MV-4-11 (cell line): ENCODE measurements at regions not wholly inside any gene's neighbourhood (a gene's known extent, or its start where the extent isn't known, plus 50 kb on each side); places are given as distances from the start of the nearest gene placed in this dataset.
A peak's percentile ranks its signal among the peaks of the same experiment; 100 is the strongest.

ENCODE experiments used
- DNase-seq: peaks from one replicate; lab custom pipeline; 2025; lab: John Stamatoyannopoulos, UW

GRCh38 chr18:41621177-41621576 lies 333.9 kb upstream of the PIK3C3 start:
- no peak for DNase-seq

- no peak for DNase-seq
These were observed 336.9 kb upstream of the PIK3C3 start for GRCh38 chr18:41618147-41618546.

GRCh38 chr18:41617647-41618046 lies 337.4 kb upstream of the PIK3C3 start:
- no peak for DNase-seq

- no peak for DNase-seq
These were observed 341.9 kb upstream of the PIK3C3 start for GRCh38 chr18:41613003-41613609.

- no peak for DNase-seq
These were observed 350.1 kb upstream of the PIK3C3 start for GRCh38 chr18:41604964-41605363.

GRCh38 chr18:41602034-41602433 lies 353.0 kb upstream of the PIK3C3 start:
- DNase-seq: no peak

- DNase-seq: no peak
These were observed 354.2 kb upstream of the PIK3C3 start for GRCh38 chr18:41600693-41601391.

GRCh38 chr18:41599466-41599865 lies 355.6 kb upstream of the PIK3C3 start:
- DNase-seq: no peak

- DNase-seq: no peak
These were observed 360.5 kb upstream of the PIK3C3 start for GRCh38 chr18:41594582-41594981.

- no peak for DNase-seq
These were observed 361.8 kb upstream of the PIK3C3 start for GRCh38 chr18:41593171-41593675.

- DNase-seq: peak; percentile 62
These were observed 367.1 kb upstream of the PIK3C3 start for GRCh38 chr18:41587976-41588375.

- DNase-seq: no peak
These were observed 369.5 kb upstream of the PIK3C3 start for GRCh38 chr18:41585512-41585911.

- DNase-seq: no peak
These were observed 375.8 kb upstream of the PIK3C3 start for GRCh38 chr18:41579185-41579584.

GRCh38 chr18:41577529-41577928 lies 377.5 kb upstream of the PIK3C3 start:
- no peak for DNase-seq

GRCh38 chr18:41576643-41577042 lies 378.4 kb upstream of the PIK3C3 start:
- no peak for DNase-seq

GRCh38 chr18:41569867-41570266 lies 385.2 kb upstream of the PIK3C3 start:
- DNase-seq: no peak

- no peak for DNase-seq
These were observed 393.1 kb upstream of the PIK3C3 start for GRCh38 chr18:41561961-41562360.

GRCh38 chr18:41558715-41559114 lies 396.3 kb upstream of the PIK3C3 start:
- no peak for DNase-seq

- DNase-seq: no peak
These were observed 401.3 kb upstream of the PIK3C3 start for GRCh38 chr18:41553716-41554115.

GRCh38 chr18:41548521-41549260 lies 406.3 kb upstream of the PIK3C3 start:
- no peak for DNase-seq

- DNase-seq: no peak
These were observed 409.7 kb upstream of the PIK3C3 start for GRCh38 chr18:41545091-41545888.

GRCh38 chr18:41543815-41544214 lies 411.2 kb upstream of the PIK3C3 start:
- no peak for DNase-seq
